A549 (cell line): ENCODE measurements at regions not wholly inside any gene's neighbourhood (a gene's known extent, or its start where the extent isn't known, plus 50 kb on each side); places are given as distances from the start of the nearest gene placed in this dataset.

Source experiments
- CBX2 ChIP-seq: fragments of 200-600 bp; sonication (generic); IDR thresholded peaks from 2 replicates; pipeline ENCODE4 v1.6.1; 2016; ENCODE audit warnings: low read depth, mild to moderate bottlenecking, borderline replicate concordance
- CHD2 ChIP-seq: fragments of 150-350 bp; IDR thresholded peaks from 2 replicates; pipeline ENCODE4 v1.6.1; 2014; ENCODE audit warnings: low read length; ENCODE audit not compliant: partially characterized antibody
- CTCF ChIP-seq: fragments of >200 bp; sonication (Bioruptor Twin); formaldehyde crosslinking; IDR thresholded peaks from 3 replicates; pipeline ENCODE4 v1.5.1; 2016
- EP300 ChIP-seq, 2 experiments: fragments of >200 bp; sonication (Bioruptor Twin); formaldehyde crosslinking; IDR thresholded peaks; 2 replicates in 1 of 2; 3 replicates in 1 of 2; pipeline ENCODE4 v1.6.1; 2016 to 2017
- ESRRA ChIP-seq: fragments of 150-350 bp; IDR thresholded peaks from 2 replicates; pipeline ENCODE4 v1.6.1; 2014; ENCODE audit warnings: mild to moderate bottlenecking, low read length, borderline replicate concordance
- HOXB13 ChIP-seq: fragments of 250-450 bp; sonication (Bioruptor Pico); IDR thresholded peaks from 2 replicates; pipeline ENCODE4 v1.5.0; 2020; ENCODE audit warnings: low read depth, mild to moderate bottlenecking, moderate library complexity
- KDM5A ChIP-seq: fragments of 200-600 bp; sonication (generic); IDR thresholded peaks from 2 replicates; pipeline ENCODE4 v1.6.1; 2016; ENCODE audit warnings: antibody characterized with exemption, mild to moderate bottlenecking
- MAX ChIP-seq: IDR thresholded peaks from 2 replicates; pipeline ENCODE4 v1.6.1; 2012
- MAZ ChIP-seq: fragments of 150-350 bp; IDR thresholded peaks from 2 replicates; pipeline ENCODE4 v1.6.1; 2014; ENCODE audit warnings: antibody characterized with exemption, low read depth, low read length, borderline replicate concordance
- NPAS2 ChIP-seq: fragments of 250-450 bp; sonication (Bioruptor Pico); IDR thresholded peaks from 2 replicates; pipeline ENCODE4 v1.8.0; 2022; ENCODE audit warnings: mild to moderate bottlenecking, moderate library complexity, borderline replicate concordance
- NR3C1 ChIP-seq: fragments of >200 bp; sonication (Bioruptor Twin); formaldehyde crosslinking; IDR thresholded peaks from 3 replicates; pipeline ENCODE4 v1.6.1; 2017
- POLR2A ChIP-seq: IDR thresholded peaks from 2 replicates; pipeline ENCODE4 v1.6.1; 2012; ENCODE audit warnings: mild to moderate bottlenecking, low read length
- RNF2 ChIP-seq: fragments of 200-600 bp; sonication (generic); IDR thresholded peaks from 2 replicates; pipeline ENCODE4 v1.6.1; 2016; ENCODE audit warnings: low read depth, mild to moderate bottlenecking, antibody characterized with exemption, moderate library complexity, borderline replicate concordance

- TF ChIP-seq CTCF (no peak), HOXB13 (CRISPR knock-in tag) (no peak), MAZ (no peak), MAX (no peak), POLR2A (no peak), EP300 (IDR thresholded peaks at IDR 0.05) (no peak), NPAS2 (CRISPR knock-in tag) (no peak), RNF2 (no peak), CHD2 (no peak), NR3C1 (no peak), KDM5A (no peak), CBX2 (no peak), ESRRA (no peak)
Measured at GRCh38 chr2:146985753-146986152, 859.1 kb upstream of the ACVR2A start.
